Activated naive CD8-positive, alpha-beta T cell treated with anti-CD3 and anti-CD28 coated beads, Interleukin-2, amount 10 ng/mL, durations not matched to agents 7 days and 5 days (primary cell): ENCODE measurements at regions not wholly inside any gene's neighbourhood (a gene's known extent, or its start where the extent isn't known, plus 50 kb on each side); places are given as distances from the start of the nearest gene placed in this dataset.

ENCODE experiments used
- ATAC-seq: fragments of 150-1000 bp; cut with Tn5 transposase; one replicate; pipeline ENCODE4 v1.10.0; 2021; ENCODE audit warnings: low read depth, moderate library complexity
- POLR2A ChIA-PET: fragments of 350-600 bp; sonication (Branson Sonifier 250); formaldehyde crosslinking; loops from one replicate; lab custom pipeline; 2021; ENCODE audit warnings: antibody characterized with exemption; lab: Charles Lee
- DNase-seq: peaks from one replicate; pipeline ENCODE4 v3.0.0; 2021
- H3K27ac Mint-ChIP-seq: one replicate; pipeline ENCODE4 v1.8.0; 2022; ENCODE audit warnings: mild to moderate bottlenecking, mixed read lengths
- H3K27me3 Mint-ChIP-seq: one replicate; pipeline ENCODE4 v1.8.0; 2022; ENCODE audit warnings: mild to moderate bottlenecking, moderate library complexity, mixed read lengths
- H3K36me3 Mint-ChIP-seq: one replicate; pipeline ENCODE4 v1.8.0; 2021; ENCODE audit warnings: mild to moderate bottlenecking, mixed read lengths
- H3K4me1 Mint-ChIP-seq: one replicate; pipeline ENCODE4 v1.8.0; 2021; ENCODE audit warnings: mixed read lengths
- H3K4me3 Mint-ChIP-seq: one replicate; pipeline ENCODE4 v1.8.0; 2022; ENCODE audit warnings: mild to moderate bottlenecking, moderate library complexity, mixed read lengths
- H3K9me3 Mint-ChIP-seq: one replicate; pipeline ENCODE4 v1.8.0; 2021; ENCODE audit warnings: mixed read lengths

DNA sequence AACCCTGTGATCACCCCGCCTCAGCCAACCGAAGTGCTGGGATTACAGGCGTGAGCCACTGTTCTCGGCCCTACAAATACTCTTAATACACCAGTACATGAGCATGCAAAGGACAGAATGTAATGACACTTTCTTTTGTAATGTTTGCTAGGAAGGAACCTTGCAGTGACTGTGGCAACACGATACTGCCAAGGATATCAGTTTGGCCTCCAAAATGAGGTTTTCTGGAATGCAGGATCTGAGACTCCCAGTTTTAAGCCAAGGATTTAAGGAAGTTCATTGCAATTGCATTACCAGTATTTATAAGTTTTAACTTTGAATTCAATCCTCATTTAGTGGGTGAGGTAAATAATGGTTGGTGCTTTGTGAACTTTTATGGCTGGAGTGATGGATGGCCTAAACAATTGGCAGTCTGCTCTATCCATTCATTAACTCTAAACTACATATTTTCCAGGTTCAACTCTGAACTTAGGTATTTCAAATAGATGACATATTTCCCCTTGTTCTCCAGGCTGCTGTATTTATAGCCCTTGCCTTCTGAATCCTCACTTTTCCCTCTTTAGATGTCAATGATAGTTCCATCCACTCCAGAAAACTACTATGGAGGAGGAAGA is 330.3 kb downstream of the C11orf87 start:
- POLR2A ChIA-PET, result no interaction called here

GRCh38 chr11:109756521-109756920 is 334.5 kb downstream of the C11orf87 start:
- DNase-seq (no peak), ATAC-seq (no peak)
- Mint-ChIP-seq H3K27me3 (no peaks in the 10 kb centered on the region), H3K9me3 (peaks cover 2% of the 10 kb centered on the region), H3K36me3 (no peaks in the 10 kb centered on the region), H3K4me3 (no peak overlapping the region), H3K27ac (no peak overlapping the region), H3K4me1 (no peaks in the 10 kb centered on the region)
- POLR2A ChIA-PET, result no interaction called here

More for the DNA sequence above, 330.3 kb downstream of the C11orf87 start:
- ATAC-seq (no peak), DNase-seq (no peak)
- H3K27ac Mint-ChIP-seq, result no peak overlapping the region
- peaks cover 2% of the 10 kb centered on the region for H3K9me3 Mint-ChIP-seq
- no peaks in the 10 kb centered on the region for H3K4me1 Mint-ChIP-seq
- H3K27me3 Mint-ChIP-seq, result no peaks in the 10 kb centered on the region
- H3K4me3 Mint-ChIP-seq, result no peak overlapping the region
- no peaks in the 10 kb centered on the region for H3K36me3 Mint-ChIP-seq

DNA sequence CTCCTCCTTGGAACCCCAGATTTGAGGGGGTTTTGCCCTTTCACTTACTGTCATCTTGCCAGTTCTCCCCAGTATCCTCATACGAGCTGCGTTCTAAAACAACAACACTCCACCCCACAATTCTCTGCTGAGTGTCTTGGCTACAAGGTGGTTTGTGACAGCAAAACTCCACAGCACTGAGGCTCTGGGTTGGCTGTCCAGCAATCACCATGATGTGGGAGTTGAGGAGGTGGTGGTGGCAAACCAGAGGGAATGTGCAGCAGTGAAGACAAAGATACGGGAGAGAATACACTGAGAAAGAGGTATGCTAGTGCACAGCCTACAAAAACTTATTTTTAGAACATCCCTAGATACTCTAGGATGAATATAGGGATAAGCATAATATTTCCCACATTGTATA is 335.0 kb downstream of the C11orf87 start:
- H3K27ac Mint-ChIP-seq, result no peak overlapping the region
- ATAC-seq, result no peak
- no peaks in the 10 kb centered on the region for H3K36me3 Mint-ChIP-seq
- POLR2A ChIA-PET, result no interaction called here
- H3K4me1 Mint-ChIP-seq, result no peaks in the 10 kb centered on the region
- no peak for DNase-seq
- H3K27me3 Mint-ChIP-seq, result no peaks in the 10 kb centered on the region
- no peak overlapping the region for H3K4me3 Mint-ChIP-seq
- peaks cover 3% of the 10 kb centered on the region for H3K9me3 Mint-ChIP-seq

DNA sequence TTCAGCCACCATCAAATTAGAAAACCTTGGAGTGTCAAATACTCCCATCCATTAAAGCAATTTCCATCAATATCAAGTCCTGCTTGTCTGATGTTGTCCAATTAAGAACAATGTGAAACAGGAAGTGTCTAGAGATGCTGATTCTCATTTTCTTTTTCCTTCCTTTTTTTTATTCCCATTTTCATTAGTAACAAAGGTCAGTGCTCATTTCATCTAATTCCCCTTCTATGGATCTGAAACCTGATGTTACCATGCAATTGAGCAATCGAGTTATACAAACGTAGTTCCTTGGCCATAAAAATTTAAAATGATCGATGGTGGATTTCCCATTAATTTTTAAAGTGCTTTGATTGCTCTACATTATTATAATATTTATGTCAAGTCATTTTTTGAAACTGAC is 330.6 kb upstream of the ZC3H12C start:
- peaks cover 3% of the 10 kb centered on the region for H3K9me3 Mint-ChIP-seq
- DNase-seq (no peak), ATAC-seq (no peak)
- no peak overlapping the region for H3K27ac Mint-ChIP-seq
- POLR2A ChIA-PET, result no interaction called here
- H3K27me3 Mint-ChIP-seq, result no peaks in the 10 kb centered on the region
- H3K4me1 Mint-ChIP-seq, result no peaks in the 10 kb centered on the region
- no peak overlapping the region for H3K4me3 Mint-ChIP-seq
- no peaks in the 10 kb centered on the region for H3K36me3 Mint-ChIP-seq

DNA sequence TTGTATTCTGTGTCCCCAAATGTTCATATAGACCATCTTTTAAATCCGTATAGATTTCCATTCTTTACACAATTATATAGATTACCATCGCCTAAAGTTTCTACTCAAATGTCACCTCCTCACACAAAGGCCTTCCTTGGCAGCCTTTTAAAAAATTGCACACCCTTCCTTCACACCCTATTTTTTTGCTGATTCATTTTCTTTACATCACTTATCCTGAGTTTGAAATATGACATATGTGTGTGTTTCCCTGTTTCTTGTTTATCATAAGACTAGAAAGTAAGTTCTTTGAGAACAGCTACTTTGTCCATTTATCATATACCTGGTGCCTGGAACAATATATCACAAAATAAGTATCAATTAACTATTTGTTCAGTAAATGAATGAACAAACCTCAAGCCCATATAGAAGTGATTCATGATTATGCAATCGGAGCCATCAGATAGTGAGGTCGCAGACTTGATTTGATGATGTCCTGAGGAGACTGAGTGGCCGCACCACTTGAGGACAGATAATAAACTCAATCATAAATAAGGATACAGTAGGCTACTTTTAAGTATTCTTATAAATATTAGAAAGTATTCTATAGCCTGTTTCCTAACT is 327.4 kb upstream of the ZC3H12C start:
- DNase-seq (no peak), ATAC-seq (no peak)
- Mint-ChIP-seq H3K4me3 (no peak overlapping the region), H3K27ac (no peak overlapping the region), H3K9me3 (peaks cover 3% of the 10 kb centered on the region), H3K27me3 (no peaks in the 10 kb centered on the region), H3K36me3 (no peaks in the 10 kb centered on the region), H3K4me1 (no peaks in the 10 kb centered on the region)
- POLR2A ChIA-PET, result no interaction called here

- ATAC-seq (no peak), DNase-seq (no peak)
- no peak overlapping the region for H3K4me3 Mint-ChIP-seq
- POLR2A ChIA-PET, result no interaction called here
- H3K27ac Mint-ChIP-seq, result no peak overlapping the region
- H3K4me1 Mint-ChIP-seq, result no peaks in the 10 kb centered on the region
- no peaks in the 10 kb centered on the region for H3K9me3 Mint-ChIP-seq
- peaks cover 4% of the 10 kb centered on the region for H3K27me3 Mint-ChIP-seq
- no peaks in the 10 kb centered on the region for H3K36me3 Mint-ChIP-seq
Observed at GRCh38 chr11:109769858-109770257, 323.3 kb upstream of the ZC3H12C start.

- no peaks in the 10 kb centered on the region for H3K36me3 Mint-ChIP-seq
- no peaks in the 10 kb centered on the region for H3K4me1 Mint-ChIP-seq
- H3K9me3 Mint-ChIP-seq, result no peaks in the 10 kb centered on the region
- H3K4me3 Mint-ChIP-seq, result no peak overlapping the region
- DNase-seq (no peak), ATAC-seq (no peak)
- no peak overlapping the region for H3K27ac Mint-ChIP-seq
- H3K27me3 Mint-ChIP-seq, result peaks cover 4% of the 10 kb centered on the region
- POLR2A ChIA-PET, result no interaction called here
Observed at GRCh38 chr11:109770323-109770722, 322.9 kb upstream of the ZC3H12C start.

GRCh38 chr11:109772892-109773291 is 320.3 kb upstream of the ZC3H12C start:
- POLR2A ChIA-PET, result no interaction called here
- peaks cover 4% of the 10 kb centered on the region for H3K27me3 Mint-ChIP-seq
- no peak for ATAC-seq

GRCh38 chr11:109775686-109776085 is 317.5 kb upstream of the ZC3H12C start:
- no peaks in the 10 kb centered on the region for H3K36me3 Mint-ChIP-seq
- H3K9me3 Mint-ChIP-seq, result peaks cover 1% of the 10 kb centered on the region
- no peak overlapping the region for H3K4me3 Mint-ChIP-seq
- POLR2A ChIA-PET, result no interaction called here
- no peak overlapping the region for H3K27ac Mint-ChIP-seq
- peaks cover 4% of the 10 kb centered on the region for H3K27me3 Mint-ChIP-seq
- no peak for ATAC-seq
- no peaks in the 10 kb centered on the region for H3K4me1 Mint-ChIP-seq
- DNase-seq, result no peak

More at GRCh38 chr11:109772892-109773291, 320.3 kb upstream of the ZC3H12C start:
- DNase-seq, result no peak
- H3K4me1 Mint-ChIP-seq, result no peaks in the 10 kb centered on the region
- H3K4me3 Mint-ChIP-seq, result no peak overlapping the region
- no peaks in the 10 kb centered on the region for H3K36me3 Mint-ChIP-seq
- H3K9me3 Mint-ChIP-seq, result no peaks in the 10 kb centered on the region
- H3K27ac Mint-ChIP-seq, result no peak overlapping the region

GRCh38 chr11:109783014-109783413 is 310.2 kb upstream of the ZC3H12C start:
- H3K27ac Mint-ChIP-seq, result no peak overlapping the region
- H3K36me3 Mint-ChIP-seq, result no peaks in the 10 kb centered on the region
- ATAC-seq (no peak), DNase-seq (no peak)
- H3K9me3 Mint-ChIP-seq, result peaks cover 1% of the 10 kb centered on the region
- peaks cover 1% of the 10 kb centered on the region for H3K4me1 Mint-ChIP-seq
- H3K27me3 Mint-ChIP-seq, result no peaks in the 10 kb centered on the region
- POLR2A ChIA-PET, result interaction anchor here (0.6 to 0.7 kb wide), 2 partner anchors 68 to 131 kb away, joined by 3 read pairs; no protein-coding TSS in a partner anchor
- no peak overlapping the region for H3K4me3 Mint-ChIP-seq

- Mint-ChIP-seq H3K4me1 (peaks cover 1% of the 10 kb centered on the region), H3K9me3 (peaks cover 1% of the 10 kb centered on the region), H3K36me3 (no peaks in the 10 kb centered on the region), H3K27me3 (no peaks in the 10 kb centered on the region), H3K4me3 (no peak overlapping the region), H3K27ac (no peak overlapping the region)
- DNase-seq (no peak), ATAC-seq (no peak)
- POLR2A ChIA-PET, result no interaction called here
Observed at GRCh38 chr11:109783840-109784239, 309.4 kb upstream of the ZC3H12C start.

DNA sequence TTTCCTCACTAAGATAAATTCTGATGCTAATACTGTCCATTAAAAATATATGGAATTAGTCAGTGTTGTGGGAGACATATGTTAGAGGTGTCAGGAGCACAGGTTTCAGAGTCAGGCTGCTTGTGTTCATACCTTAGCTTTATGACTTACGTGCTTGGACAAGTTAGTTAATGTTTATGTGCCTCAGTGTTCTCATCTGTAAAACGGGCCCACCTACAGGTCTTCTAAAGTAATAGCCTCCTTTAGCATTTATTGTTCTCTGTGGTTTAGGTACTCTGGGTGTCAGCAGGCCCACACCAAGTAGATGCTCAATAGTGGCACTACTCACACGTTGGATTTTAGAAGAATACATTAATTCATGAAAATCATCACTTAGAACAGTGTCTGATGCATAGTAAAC is 308.7 kb upstream of the ZC3H12C start:
- peaks cover 1% of the 10 kb centered on the region for H3K4me1 Mint-ChIP-seq

GRCh38 chr11:109785198-109785597 is 308.0 kb upstream of the ZC3H12C start:
- POLR2A ChIA-PET, result no interaction called here
- H3K27me3 Mint-ChIP-seq, result no peaks in the 10 kb centered on the region
- DNase-seq (no peak), ATAC-seq (no peak)
- no peaks in the 10 kb centered on the region for H3K36me3 Mint-ChIP-seq
- peaks cover 1% of the 10 kb centered on the region for H3K4me1 Mint-ChIP-seq
- peaks cover 1% of the 10 kb centered on the region for H3K9me3 Mint-ChIP-seq
- no peak overlapping the region for H3K27ac Mint-ChIP-seq
- no peak overlapping the region for H3K4me3 Mint-ChIP-seq

More for the DNA sequence above, 308.7 kb upstream of the ZC3H12C start:
- H3K27ac Mint-ChIP-seq, result no peak overlapping the region
- no peak for DNase-seq
- POLR2A ChIA-PET, result no interaction called here
- ATAC-seq, result no peak
- H3K27me3 Mint-ChIP-seq, result no peaks in the 10 kb centered on the region
- H3K4me3 Mint-ChIP-seq, result no peak overlapping the region
- no peaks in the 10 kb centered on the region for H3K36me3 Mint-ChIP-seq
- peaks cover 1% of the 10 kb centered on the region for H3K9me3 Mint-ChIP-seq

GRCh38 chr11:109785714-109786113 is 307.5 kb upstream of the ZC3H12C start:
- no peak for DNase-seq
- Mint-ChIP-seq H3K27ac (no peak overlapping the region), H3K36me3 (no peaks in the 10 kb centered on the region), H3K4me3 (no peak overlapping the region), H3K9me3 (no peaks in the 10 kb centered on the region), H3K4me1 (peaks cover 1% of the 10 kb centered on the region), H3K27me3 (no peaks in the 10 kb centered on the region)
- POLR2A ChIA-PET, result no interaction called here
- ATAC-seq, result no peak
